NCI-H82 treated with DMSO at 0.1 percent for 48 hours (cell line): ENCODE measurements at regions not wholly inside any gene's neighbourhood (a gene's known extent, or its start where the extent isn't known, plus 50 kb on each side); places are given as distances from the start of the nearest gene placed in this dataset.
"Not testable (repeated sequence)": the region's sequence is repeated elsewhere in the genome, so short reads cannot be mapped to it uniquely, and the experiment has no call there.

Experiments
- DNase-seq: peaks from one replicate; lab custom pipeline; 2025; ENCODE audit not compliant: unreplicated experiment; lab: John Stamatoyannopoulos, UW

DNA sequence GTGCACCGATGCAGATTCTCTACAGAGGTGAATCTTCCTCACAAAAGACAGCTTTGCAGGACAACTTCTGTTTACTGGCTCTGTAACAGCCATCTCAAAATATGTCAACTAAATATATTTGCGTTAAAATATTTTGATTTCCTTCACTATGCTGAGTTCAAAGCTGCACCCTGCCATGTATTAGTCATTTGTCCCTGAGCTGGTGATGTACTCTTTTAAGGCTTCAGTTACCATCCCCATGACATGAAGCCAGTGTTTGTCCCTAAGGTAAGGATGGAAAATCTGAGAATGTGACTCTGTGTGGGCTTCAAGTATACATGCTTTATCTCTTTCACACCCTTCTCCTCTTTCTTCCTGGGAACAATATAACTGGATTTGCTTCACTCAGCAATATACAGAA lies 70.2 kb upstream of the BTG3 start:
- DNase-seq = no peak

DNA sequence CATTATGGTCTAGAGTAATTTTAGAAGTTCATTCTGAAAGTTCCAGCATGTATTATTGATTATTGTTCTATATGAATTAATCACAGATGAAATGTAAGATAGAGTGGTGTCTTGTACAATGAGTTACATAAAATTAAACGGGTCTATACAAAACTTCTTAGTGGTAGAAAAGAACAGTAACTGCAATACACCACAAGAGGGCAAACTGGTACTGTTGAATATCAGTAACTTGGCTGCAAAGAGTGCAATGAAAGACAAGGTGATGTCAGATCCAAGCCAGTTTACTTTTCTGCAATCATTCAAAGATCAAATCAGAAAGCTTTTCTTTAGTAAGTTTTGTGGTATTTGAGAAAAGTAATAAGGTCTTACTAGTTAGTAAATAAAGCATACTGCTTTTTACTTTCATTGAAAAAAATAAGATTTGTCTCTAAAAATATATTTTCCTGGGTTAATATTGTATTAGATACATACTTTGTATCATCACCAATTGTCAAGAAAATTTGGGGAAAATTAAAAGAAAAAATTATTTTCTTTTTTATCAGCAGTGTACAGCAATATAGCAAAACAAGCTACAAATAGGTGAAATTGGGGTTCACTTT lies 66.4 kb upstream of the BTG3 start:
- DNase-seq = peak; percentile 58

DNA sequence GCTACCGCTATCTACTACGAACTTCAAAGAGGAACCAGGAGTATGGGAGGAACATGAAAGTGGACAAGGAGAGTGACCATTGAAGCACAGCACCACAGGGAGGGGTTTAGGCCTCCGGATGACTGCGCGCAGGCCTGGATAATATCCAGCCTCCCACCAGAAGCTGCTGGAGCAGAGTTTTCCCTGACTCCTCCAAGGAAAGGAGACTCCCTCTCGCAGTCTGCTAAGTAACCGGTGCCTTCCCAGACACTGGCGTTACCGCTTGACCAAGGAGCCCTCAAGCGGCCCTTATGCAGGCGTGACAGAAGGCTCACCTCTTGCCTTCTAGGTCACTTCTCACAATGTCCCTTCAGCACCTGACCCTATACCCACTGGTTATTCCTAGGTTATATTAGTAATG lies 64.2 kb upstream of the BTG3 start:
- not testable (repeated sequence) for DNase-seq

DNA sequence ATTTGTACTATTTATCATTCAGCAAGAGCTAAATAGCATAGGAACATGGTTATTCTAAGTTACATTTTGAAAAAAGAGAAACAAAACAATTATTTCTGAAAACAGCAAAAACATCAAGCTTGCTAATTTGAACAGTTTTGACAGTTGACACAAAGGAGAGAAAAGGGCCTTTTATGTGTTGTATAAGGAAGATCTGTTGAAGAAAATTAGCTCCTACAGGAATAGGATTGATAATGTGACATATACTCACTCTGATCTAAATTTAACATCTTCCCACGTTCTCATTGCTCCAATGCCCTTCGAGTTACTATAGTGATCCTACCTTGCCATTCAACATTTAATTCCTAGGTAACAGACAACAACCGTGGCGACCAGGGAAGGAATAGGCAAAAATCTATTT lies 61.4 kb upstream of the BTG3 start:
- no peak for DNase-seq

DNA sequence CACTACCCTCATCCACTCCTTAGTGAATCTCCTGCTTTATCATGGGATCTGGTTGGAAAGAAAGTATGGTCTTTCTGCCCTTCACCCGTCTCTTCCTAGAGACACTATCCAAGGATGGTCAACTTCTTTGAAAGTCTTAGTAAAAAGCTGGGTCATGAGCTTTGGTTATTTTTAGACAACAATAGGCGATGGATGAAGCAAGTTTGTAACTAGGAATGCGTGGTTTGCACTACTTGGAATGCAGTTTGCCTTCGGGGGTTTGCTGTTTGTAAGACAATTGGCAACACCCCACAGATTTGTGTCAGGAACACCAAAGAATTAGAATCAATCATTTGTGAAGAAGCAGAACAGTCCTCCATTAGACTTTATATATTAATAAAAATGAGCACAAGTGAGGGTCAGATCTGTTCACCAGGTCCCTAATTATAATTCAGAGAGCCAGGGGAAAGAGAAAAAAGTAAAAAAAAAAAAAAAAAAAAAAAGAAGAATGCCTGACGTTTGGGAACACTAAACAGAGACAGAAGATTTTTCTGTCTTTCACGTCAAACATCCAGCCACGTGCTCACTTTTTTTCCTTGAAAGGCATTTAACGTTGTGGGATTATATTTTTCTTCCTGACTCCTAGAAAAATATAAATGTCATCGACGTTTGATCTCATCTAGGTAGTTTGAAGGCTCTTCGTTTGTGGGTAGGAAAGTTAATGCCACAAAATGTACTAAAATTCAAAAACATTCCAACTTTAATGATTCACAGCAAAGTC lies 60.7 kb upstream of the BTG3 start:
- no peak for DNase-seq

DNA sequence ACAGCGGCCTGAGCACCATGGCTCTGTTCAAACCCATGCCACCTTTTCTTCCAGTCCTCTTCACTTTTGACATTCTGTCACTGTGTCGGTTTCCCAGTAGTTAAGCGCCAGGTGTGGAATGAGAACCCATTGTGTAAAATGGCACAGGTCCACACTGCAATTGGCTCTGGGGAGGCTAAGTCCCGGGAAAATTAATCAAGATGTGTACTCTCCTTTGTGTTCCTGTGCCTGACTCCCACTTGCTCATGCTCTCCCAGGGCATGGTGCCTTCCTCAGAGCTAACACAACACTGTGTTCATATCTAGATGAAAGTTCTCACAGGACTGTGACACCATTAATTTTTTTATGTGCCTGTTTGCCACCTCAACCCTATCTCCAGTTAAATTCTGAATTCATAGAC lies 59.0 kb upstream of the BTG3 start:
- no peak for DNase-seq

DNA sequence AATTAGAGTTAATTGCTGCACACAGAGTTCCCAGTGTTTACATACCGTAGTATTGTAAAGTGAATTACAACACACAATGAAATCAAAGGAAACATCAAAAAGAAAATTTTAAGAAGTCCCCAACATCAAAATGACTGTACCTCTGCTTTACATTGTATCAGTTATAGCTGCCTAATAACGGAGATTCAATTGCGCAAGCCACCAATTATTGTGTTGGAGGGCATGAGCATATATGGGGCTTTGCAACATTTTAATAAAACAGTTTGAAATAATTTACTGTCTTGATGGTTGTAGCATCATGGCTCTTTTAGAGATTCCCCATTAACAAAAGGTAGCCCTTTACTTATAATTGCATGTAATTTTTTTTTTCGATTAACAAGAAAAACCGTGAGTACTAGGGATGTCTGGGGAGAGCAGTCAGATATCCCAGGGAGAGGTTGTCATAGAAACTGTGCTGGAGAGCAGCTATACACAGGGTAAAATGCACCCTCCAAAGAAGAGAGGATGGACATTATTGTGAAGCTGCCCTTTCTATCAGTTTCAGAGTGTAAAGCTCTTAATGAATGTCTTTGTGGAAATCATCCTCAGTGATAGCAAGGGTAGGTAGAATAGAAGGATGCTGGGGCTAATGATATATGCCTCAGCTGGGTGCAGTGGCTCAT lies 55.9 kb upstream of the BTG3 start:
- no peak for DNase-seq

DNA sequence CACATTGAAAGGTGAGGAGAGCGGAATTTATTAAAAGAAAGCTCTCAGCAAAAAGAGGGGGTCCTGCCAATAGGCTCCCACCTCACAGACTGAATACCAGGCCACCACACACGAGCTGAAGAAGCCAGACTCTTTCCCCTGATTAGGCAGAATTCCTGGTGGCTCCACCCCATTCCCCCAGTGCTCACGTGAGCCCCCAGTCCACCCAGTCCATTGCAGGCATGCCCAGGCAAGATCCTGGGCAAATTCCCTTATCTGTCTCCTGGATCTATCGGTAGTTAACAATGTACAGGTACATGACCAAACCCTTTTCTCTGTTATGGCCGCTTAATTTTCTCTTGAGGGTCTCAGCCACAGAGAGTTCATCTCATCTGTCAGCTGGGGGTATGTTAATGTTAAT lies 54.6 kb upstream of the BTG3 start:
- no peak for DNase-seq
